ENCODE measurements at regions not wholly inside any gene's neighbourhood (a gene's known extent, or its start where the extent isn't known, plus 50 kb on each side); places are given as distances from the start of the nearest gene placed in this dataset.

GRCh38 chr14:101426466-101426865 is 134.8 kb upstream of the DIO3 start:
- DNase-seq: no peak

DNA sequence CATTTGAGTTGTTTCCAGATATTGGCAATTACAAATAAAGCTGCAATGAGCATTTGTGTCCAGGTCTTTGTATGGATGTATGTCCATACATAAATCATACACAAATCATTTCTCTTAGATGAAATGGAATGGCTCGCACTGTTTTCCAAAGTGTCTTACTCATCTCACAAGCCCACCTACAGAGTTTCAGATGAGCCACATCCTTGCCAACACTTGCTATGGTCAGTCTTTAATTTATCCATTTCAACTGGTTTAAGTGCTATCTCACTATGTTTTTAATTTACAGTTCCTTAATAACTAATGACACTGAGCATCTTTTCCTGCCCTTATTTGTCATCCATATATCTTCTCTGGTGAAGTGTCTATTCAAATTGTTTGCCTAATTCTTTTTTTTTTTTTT is 132.9 kb upstream of the DIO3 start:
- DNase-seq: no peak

DNA sequence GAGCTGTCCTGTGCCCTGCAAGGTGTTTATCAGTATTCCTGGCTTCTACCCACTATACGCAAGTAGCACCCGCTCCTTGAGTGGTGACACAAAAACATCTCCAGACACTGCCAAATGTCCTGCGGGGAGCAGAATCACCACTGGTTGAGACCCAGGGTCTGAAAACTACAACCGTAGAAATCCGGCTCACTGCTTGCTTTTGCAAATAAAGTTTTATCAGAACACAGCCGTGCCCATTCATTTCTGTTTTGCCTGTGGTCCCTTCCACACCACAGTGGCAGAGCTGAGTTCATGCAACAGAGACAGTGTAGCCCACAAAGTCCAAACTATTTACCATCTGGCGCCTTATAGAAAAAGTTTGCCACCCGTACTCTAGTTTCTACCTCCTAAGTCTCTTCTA is 125.7 kb upstream of the DIO3 start:
- no peak for DNase-seq

GRCh38 chr14:101439023-101439422 is 122.3 kb upstream of the DIO3 start:
- DNase-seq: no peak

DNA sequence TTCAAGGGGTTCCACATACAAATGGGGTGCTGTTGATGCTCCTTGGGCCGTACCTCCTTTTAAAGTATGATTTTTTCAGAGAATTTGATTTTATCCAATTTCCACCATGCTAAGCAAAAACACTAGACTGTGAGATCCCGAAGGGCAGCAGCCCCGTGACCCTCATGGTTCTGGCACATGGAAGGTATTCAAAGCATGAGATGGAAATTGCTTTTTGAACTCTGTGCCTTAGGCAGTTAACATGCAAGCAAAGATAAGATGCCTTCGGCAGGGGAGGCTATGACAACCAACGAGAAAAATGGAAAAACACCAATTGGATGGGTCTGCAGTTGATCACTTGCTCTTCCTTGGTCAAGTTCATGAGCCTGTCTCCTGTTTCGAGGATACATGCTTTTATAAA is 120.8 kb upstream of the DIO3 start:
- no peak for DNase-seq

DNA sequence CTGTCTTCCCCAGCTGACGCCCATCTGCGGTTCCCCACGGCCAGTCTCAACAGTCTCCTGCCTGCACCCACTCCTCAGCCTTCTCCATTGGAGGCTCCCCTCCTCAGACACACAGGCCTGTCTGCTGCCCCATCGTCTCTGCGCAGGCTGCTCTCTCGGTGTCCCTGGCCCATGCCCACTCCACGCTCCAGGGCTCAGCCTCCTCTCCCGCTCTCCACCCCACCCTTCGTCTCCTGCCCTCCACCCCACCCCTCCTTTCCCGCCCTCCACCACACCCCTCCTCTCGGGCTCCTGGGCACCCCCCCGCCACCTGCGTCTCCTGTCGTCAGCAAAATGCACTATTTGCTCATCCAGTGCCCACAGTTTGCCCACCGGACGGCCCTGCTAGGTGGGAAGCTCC is 119.6 kb upstream of the DIO3 start:
- no peak for DNase-seq

DNA sequence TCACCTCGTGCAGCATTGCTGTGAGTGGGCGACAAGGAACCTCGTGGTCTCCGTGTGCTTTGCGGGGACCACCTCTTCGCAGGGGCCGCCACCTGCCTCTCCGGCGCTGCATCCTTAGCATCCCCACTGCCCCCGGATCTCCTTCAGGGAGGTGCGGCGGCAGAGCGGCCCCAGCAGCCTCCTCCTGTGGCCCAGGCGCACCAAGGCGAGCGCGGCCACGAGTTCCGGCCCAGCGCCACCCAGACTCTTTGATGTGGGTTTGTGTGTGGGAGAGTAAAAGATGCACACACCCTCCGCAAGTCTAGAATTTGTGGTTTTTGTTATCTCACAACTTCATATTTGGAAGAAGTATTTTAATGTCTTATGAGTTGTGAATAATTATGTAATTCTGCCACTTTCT is 118.8 kb upstream of the DIO3 start:
- no peak for DNase-seq

GRCh38 chr14:101444116-101444515 is 117.2 kb upstream of the DIO3 start:
- DNase-seq: no peak

DNA sequence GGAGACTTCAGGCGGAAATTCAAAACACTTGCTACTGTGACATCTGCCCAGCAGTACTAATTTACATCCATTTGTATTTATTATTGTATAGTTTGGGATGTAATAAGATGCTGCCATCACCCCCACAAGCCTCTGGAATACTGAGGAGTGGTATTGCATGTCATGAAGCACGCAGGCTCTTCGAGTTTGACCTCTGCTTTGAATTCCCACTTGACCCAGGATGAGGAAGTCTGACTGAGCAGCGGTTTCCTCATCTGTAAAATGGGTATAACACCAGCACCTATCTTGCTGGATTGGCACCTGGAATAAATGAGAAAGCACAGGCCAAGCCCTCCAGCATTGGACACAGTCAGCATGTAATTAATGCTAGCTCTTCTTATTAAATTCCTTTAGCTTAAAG is 116.0 kb upstream of the DIO3 start:
- DNase-seq: no peak

GRCh38 chr14:101446387-101446969 is 114.8 kb upstream of the DIO3 start:
- no peak for DNase-seq

DNA sequence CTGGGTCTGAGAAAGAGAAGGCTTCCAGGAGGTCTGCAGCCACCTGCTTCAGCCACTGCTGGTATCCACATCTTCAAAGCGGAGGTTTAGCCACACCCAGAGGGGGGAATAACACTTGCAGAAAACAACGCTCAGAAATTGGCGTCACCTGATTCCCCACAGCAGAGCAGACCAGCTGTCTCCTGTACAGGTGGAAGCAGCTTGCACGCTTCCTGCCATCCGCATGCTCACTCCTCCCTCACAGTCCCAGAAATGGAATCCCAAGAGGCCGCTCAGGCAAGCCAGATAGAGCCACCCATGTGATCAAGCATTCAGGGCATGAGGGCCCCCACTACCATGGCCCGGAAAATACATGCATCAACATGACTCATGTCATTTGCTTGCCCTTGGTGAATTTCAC is 112.2 kb upstream of the DIO3 start:
- DNase-seq: peak in 1 of 2 experiments; percentile 40

DNA sequence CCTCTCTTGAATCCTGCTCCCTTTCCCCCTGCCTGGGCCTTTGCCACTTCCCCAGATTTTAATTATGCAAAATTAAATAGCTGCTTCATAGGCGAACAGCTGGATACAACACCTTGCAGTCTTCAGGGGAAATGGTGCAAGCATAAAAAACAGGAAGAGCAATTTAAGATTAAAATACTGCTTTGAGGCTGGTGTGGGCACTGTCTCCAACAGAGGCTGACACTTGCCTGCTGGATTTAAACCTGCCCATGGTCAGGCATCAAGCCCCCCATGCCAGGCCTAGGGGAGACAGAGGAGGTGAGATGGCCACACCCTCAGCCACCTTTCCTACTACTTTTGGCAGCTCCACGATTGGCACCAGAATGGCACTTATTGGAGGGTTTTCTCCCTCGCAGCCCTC is 110.1 kb upstream of the DIO3 start:
- DNase-seq: no peak

DNA sequence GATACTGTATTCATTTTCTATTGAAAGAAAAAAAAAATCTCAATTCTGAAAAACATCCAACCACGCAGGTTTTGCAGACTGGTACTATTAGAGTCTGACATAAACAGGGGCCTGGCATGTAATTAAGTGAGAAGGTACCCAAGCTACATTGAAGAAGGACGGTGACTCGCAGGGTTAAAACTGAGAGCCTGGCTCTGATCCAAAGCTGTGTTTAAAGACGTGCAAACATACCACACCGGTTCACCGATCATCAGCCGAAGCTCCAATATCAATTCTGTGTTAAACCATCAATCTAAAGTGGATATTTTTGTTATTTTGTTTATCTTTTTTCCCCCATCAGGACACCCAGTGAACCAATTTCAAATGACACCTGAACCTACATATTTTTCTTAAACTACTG is 108.1 kb upstream of the DIO3 start:
- DNase-seq: no peak

GRCh38 chr14:101454229-101454628 is 107.1 kb upstream of the DIO3 start:
- no peak for DNase-seq

DNA sequence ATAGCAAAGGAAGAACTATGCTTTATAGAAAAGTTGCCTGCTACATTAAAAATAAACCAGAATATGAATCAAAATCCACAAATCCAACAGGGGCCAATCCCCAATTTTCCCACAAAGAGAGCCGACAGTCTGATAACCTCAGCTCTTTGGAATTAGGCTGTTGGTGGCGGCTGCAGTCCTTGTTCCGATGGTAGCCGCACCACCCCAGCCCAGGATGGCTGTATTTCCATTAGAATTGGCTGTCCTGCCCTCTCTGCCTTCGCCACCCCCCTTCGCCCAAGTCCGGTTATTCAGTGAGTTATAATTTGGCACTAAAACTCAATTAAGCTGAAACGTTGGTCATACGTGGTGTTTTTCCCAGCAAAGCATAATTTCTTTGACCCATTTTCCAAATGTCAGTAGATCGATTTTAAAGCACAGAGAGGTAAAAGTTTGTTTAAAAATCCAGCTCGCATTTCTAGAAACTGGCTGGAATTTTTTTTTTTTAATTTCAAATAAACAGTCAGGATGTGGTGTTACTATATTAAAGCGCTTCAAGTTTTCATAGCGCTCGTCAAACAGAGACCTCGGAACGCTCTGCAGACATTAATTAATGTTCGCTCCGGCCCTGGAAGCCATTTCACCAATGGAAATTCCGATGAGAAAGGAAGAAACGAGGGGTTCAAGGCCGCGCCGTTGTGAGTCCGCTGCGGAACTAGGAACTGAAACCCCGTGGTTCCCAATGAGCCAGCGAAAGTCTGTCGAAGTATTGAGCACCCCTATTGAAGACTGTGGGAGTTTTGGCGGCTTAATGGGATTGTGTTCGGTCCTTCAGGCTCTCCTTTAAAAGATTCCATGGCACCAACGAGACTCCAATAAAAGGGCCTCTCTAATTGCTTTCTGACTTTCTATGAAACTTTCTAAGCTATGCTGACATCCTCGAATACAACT is 104.8 kb upstream of the DIO3 start:
- no peak for DNase-seq

GRCh38 chr14:101457301-101457935 is 103.9 kb upstream of the DIO3 start:
- no peak for DNase-seq

DNA sequence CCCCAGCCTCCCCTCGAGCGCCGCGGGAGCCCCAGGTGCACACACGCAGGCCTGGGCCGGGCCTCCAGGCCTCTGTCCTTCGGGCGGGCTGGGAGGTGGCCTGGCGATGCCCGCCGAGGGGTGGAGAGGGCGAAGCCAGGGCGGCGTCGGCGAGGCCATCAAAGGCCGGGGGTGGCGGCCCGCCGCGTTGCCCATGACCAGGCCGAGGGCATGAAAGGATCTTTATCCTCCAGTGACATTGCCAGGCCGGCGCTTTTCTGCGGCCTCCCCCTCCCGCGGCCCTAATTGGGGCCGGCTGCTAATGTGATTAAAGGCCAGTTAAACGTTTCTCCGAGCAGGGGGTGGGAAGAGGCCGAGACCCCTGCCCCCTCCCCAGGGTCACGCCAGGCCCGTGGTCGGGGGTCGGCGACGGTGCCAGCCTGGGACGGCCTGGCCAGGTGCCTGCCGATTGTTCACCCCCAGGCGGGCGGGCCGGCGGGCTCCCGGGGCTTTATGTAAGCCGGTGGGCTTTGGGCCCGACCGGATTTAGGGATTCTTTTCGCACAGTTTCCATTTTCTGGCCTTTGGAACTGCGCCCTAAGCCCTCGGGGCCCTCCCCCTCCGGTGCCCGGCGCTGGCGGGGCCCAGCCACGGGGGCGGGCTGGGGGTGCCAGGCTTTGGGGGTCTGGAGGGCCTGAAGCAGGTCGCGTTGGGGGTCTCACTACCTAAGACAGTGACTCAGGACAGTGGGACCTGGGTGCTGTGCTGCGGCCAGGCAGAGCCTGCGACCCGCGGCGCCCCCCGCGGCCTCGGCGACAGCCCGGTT is 103.2 kb upstream of the DIO3 start:
- no peak for DNase-seq

DNA sequence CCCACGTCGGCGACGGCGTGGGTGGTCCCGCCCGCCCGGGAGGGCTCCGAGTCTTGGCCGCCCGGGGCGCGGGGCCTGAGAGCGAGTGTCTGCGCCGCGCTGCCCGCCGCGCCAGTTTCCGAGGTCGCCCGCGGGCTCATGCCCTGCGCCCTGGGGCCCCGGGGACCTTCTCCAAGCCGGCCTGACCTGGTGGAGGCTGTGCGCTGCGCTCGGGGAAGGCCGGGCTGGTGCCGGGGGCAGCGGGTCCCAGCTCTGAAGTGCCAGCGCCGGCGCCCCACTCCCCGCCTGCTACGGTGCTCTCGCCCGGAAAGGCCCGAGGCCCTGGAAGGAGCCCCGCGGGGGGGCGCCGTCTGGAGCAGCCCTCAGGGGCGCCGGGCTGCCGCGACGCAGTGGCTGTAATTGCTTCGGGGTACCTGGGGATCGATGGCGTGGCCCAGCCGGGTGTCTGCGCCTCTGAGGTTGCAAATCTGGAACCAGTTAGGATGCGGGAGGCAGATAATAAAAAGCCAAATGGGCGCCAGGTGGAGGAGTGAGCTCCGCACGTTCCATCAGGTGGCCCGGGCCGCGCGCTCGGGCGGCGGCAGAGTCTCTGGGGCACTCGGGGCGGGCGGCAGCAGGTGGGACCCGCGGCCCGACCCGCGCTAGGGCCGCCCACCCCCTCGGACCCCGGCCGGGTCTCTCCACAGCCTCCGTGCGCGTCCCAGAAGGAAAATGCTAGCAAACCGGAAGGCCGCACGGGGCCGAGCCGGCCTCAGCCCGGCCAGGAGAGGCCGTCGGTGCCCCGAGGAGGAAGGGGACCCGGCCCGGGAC is 102.3 kb upstream of the DIO3 start:
- peak in 1 of 2 experiments; percentile 56 for DNase-seq

- DNase-seq: no peak
Observed at GRCh38 chr14:101459551-101459900, 101.8 kb upstream of the DIO3 start.

- no peak for DNase-seq
Observed at GRCh38 chr14:101460521-101460920, 100.8 kb upstream of the DIO3 start.

- DNase-seq: no peak
Observed at GRCh38 chr14:101460986-101461750, 100.1 kb upstream of the DIO3 start.

GRCh38 chr14:101461891-101462290 is 99.4 kb upstream of the DIO3 start:
- no peak for DNase-seq
